ENCODE measurements at regions not wholly inside any gene's neighbourhood (a gene's known extent, or its start where the extent isn't known, plus 50 kb on each side); places are given as distances from the start of the nearest gene placed in this dataset.
A peak's percentile ranks its signal among the peaks of the same experiment; 100 is the strongest.

- H3K4me1 ChIP-seq (ENCODE audit: control insufficient read depth, low read length), result no peaks in the 10 kb centered on the region
- H3K4me3 ChIP-seq (ENCODE audit: low read length), result no peak overlapping the region
- H3F3A ChIP-seq (ENCODE audit: control insufficient read depth, insufficient read depth), result no peaks in the 10 kb centered on the region
- no peaks in the 10 kb centered on the region for H3K27me3 ChIP-seq (ENCODE audit: control insufficient read depth, low read length)
- no peak overlapping the region for H3K4me2 ChIP-seq (ENCODE audit: low read length)
- no peaks in the 10 kb centered on the region for H4K20me1 ChIP-seq (ENCODE audit: control insufficient read depth, insufficient read depth, low read depth, low read length)
- no peaks in the 10 kb centered on the region for H3K9me3 ChIP-seq (ENCODE audit: control insufficient read depth, insufficient read depth, low read length)
- no peaks in the 10 kb centered on the region for H3K79me2 ChIP-seq (ENCODE audit: control insufficient read depth, low read length)
- no peak for TF ChIP-seq EZH2phosphoT487 (IDR thresholded peaks at IDR 0.05; ENCODE audit: borderline replicate concordance, low read length)
- TF ChIP-seq CTCF (IDR thresholded peaks at IDR 0.05; ENCODE audit: low read depth, low read length, poor library complexity, severe bottlenecking), result no peak
- no peaks in the 10 kb centered on the region for H3K36me3 ChIP-seq (ENCODE audit: control insufficient read depth, low read length)
- no peaks in the 10 kb centered on the region for H3K9me2 ChIP-seq (replicated peaks; ENCODE audit: control insufficient read depth, low read length)
- no peak overlapping the region for H3K27ac ChIP-seq (ENCODE audit: low read depth, low read length)
These were observed 253.0 kb upstream of the TBX18 start for GRCh38 chr6:85017352-85017751.

- Histone ChIP-seq H3K79me2 (ENCODE audit: control insufficient read depth, low read length) (no peaks in the 10 kb centered on the region), H3K36me3 (ENCODE audit: control insufficient read depth, low read length) (no peaks in the 10 kb centered on the region), H3K4me2 (ENCODE audit: low read length) (no peak overlapping the region), H4K20me1 (ENCODE audit: control insufficient read depth, insufficient read depth, low read depth, low read length) (no peaks in the 10 kb centered on the region), H3K9me3 (ENCODE audit: control insufficient read depth, insufficient read depth, low read length) (no peaks in the 10 kb centered on the region), H3F3A (ENCODE audit: control insufficient read depth, insufficient read depth) (no peaks in the 10 kb centered on the region), H3K4me1 (ENCODE audit: control insufficient read depth, low read length) (no peaks in the 10 kb centered on the region), H3K9me2 (replicated peaks; ENCODE audit: control insufficient read depth, low read length) (no peaks in the 10 kb centered on the region), H3K4me3 (ENCODE audit: low read length) (no peak overlapping the region), H3K27me3 (ENCODE audit: control insufficient read depth, low read length) (no peaks in the 10 kb centered on the region), H3K27ac (ENCODE audit: low read depth, low read length) (no peak overlapping the region)
- no peak for TF ChIP-seq CTCF (IDR thresholded peaks at IDR 0.05; ENCODE audit: low read depth, low read length, poor library complexity, severe bottlenecking)
- TF ChIP-seq EZH2phosphoT487 (IDR thresholded peaks at IDR 0.05; ENCODE audit: borderline replicate concordance, low read length), result no peak
These were observed 252.3 kb upstream of the TBX18 start for GRCh38 chr6:85016726-85017125.

GRCh38 chr6:85015396-85015990 lies 251.1 kb upstream of the TBX18 start:
- H3K27ac ChIP-seq (ENCODE audit: low read depth, low read length), result no peak overlapping the region
- no peaks in the 10 kb centered on the region for H4K20me1 ChIP-seq (ENCODE audit: control insufficient read depth, insufficient read depth, low read depth, low read length)
- TF ChIP-seq EZH2phosphoT487 (IDR thresholded peaks at IDR 0.05; ENCODE audit: borderline replicate concordance, low read length) (no peak), CTCF (IDR thresholded peaks at IDR 0.05; ENCODE audit: low read depth, low read length, poor library complexity, severe bottlenecking) (peak; percentile 45)
- no peak overlapping the region for H3K4me2 ChIP-seq (ENCODE audit: low read length)
- no peaks in the 10 kb centered on the region for H3K36me3 ChIP-seq (ENCODE audit: control insufficient read depth, low read length)
- H3K9me3 ChIP-seq (ENCODE audit: control insufficient read depth, insufficient read depth, low read length), result no peaks in the 10 kb centered on the region
- no peaks in the 10 kb centered on the region for H3K27me3 ChIP-seq (ENCODE audit: control insufficient read depth, low read length)
- no peaks in the 10 kb centered on the region for H3F3A ChIP-seq (ENCODE audit: control insufficient read depth, insufficient read depth)
- H3K9me2 ChIP-seq (replicated peaks; ENCODE audit: control insufficient read depth, low read length), result no peaks in the 10 kb centered on the region
- no peaks in the 10 kb centered on the region for H3K4me1 ChIP-seq (ENCODE audit: control insufficient read depth, low read length)
- no peak overlapping the region for H3K4me3 ChIP-seq (ENCODE audit: low read length)
- H3K79me2 ChIP-seq (ENCODE audit: control insufficient read depth, low read length), result no peaks in the 10 kb centered on the region

Data from DOHH2 (cell line).